Peyer's patch (tissue), 4 donors: ENCODE measurements at regions not wholly inside any gene's neighbourhood (a gene's known extent, or its start where the extent isn't known, plus 50 kb on each side); places are given as distances from the start of the nearest gene placed in this dataset.
"Not testable (repeated sequence)": the region's sequence is repeated elsewhere in the genome, so short reads cannot be mapped to it uniquely, and the experiment has no call there.

Experiments
- DNase-seq, 3 donors: peaks; one replicate each; pipeline ENCODE4 v3.0.0-alpha.2; 2017 to 2019
- H3K27ac ChIP-seq, 4 donors: fragments of 200-600 bp; sonication (generic); one replicate each; pipeline ENCODE4 v1.5.1; 2016 to 2019
- H3K27me3 ChIP-seq, 2 donors: fragments of 200-600 bp; sonication (generic); one replicate each; pipeline ENCODE4 v1.5.1; 2019
- H3K36me3 ChIP-seq, 3 donors: fragments of 200-600 bp; sonication (generic); one replicate each; pipeline ENCODE4 v1.5.1; 2016 to 2019
- H3K4me1 ChIP-seq, 4 donors: fragments of 200-600 bp; sonication (generic); one replicate each; pipeline ENCODE4 v1.5.1; 2016 to 2019
- H3K4me3 ChIP-seq, 4 donors: fragments of 200-600 bp; sonication (generic); 1 replicate in 3 of 4; 2 replicates in 1 of 4; pipeline ENCODE4 v1.5.1; 2016 to 2019; ENCODE audit warnings: mild to moderate bottlenecking in 1 of 4
- H3K9me3 ChIP-seq, 4 donors: fragments of 200-600 bp; sonication (generic); one replicate each; pipeline ENCODE4 v1.5.1; 2016 to 2019; ENCODE audit warnings: mild to moderate bottlenecking in 1 of 4
- CTCF ChIP-seq, 6 experiments: fragments of 450-650 bp in 4 of 6; fragments of 200-600 bp in 2 of 6; sonication (generic) in 1 of 6; IDR thresholded peaks; one replicate each; pipeline ENCODE4 v1.5.1; 2017 to 2019; ENCODE audit warnings: antibody characterized with exemption in 6 of 6, mild to moderate bottlenecking in 3 of 6, moderate library complexity in 1 of 6
- POLR2A ChIP-seq, 2 donors: fragments of 450-650 bp; IDR thresholded peaks; one replicate each; pipeline ENCODE4 v1.5.1; 2017; ENCODE audit warnings: antibody characterized with exemption in 2 of 2, mild to moderate bottlenecking in 2 of 2, moderate library complexity in 2 of 2

GRCh38 chr20:29448806-29449470, 1808.5 kb upstream of the DEFB115 start:
- no peaks in the 10 kb centered on the region for H3K4me1 ChIP-seq
- H3K27ac ChIP-seq = no peak overlapping the region
- no peaks in the 10 kb centered on the region for H3K27me3 ChIP-seq
- H3K36me3 ChIP-seq = no peaks in the 10 kb centered on the region
- no peaks in the 10 kb centered on the region for H3K9me3 ChIP-seq
- no peak for TF ChIP-seq CTCF (IDR thresholded peaks at IDR 0.05)
- TF ChIP-seq POLR2A (IDR thresholded peaks at IDR 0.05) = no peak
- no peak overlapping the region for H3K4me3 ChIP-seq
- DNase-seq = no peak

- H3K4me3 ChIP-seq = no peak overlapping the region
- no peak for TF ChIP-seq CTCF (IDR thresholded peaks at IDR 0.05)
- no peak for TF ChIP-seq POLR2A (IDR thresholded peaks at IDR 0.05)
- no peaks in the 10 kb centered on the region for H3K36me3 ChIP-seq
- no peaks in the 10 kb centered on the region for H3K27me3 ChIP-seq
- DNase-seq = no peak
- H3K9me3 ChIP-seq = no peaks in the 10 kb centered on the region
- H3K27ac ChIP-seq = no peak overlapping the region
- H3K4me1 ChIP-seq = no peaks in the 10 kb centered on the region
Measured at GRCh38 chr20:29452186-29452585, 1805.3 kb upstream of the DEFB115 start.

- not testable (repeated sequence) for H3K36me3 ChIP-seq, H3K9me3 ChIP-seq, H3K4me3 ChIP-seq, H3K4me1 ChIP-seq, DNase-seq, H3K27me3 ChIP-seq, H3K27ac ChIP-seq
Measured at GRCh38 chr20:29456987-29457693, 1800.3 kb upstream of the DEFB115 start.

- TF ChIP-seq CTCF (IDR thresholded peaks at IDR 0.05) = no peak
- TF ChIP-seq POLR2A (IDR thresholded peaks at IDR 0.05) = no peak
- Histone ChIP-seq H3K27ac (no peak overlapping the region), H3K9me3 (no peaks in the 10 kb centered on the region), H3K27me3 (no peaks in the 10 kb centered on the region), H3K4me3 (no peak overlapping the region), H3K36me3 (no peaks in the 10 kb centered on the region), H3K4me1 (no peaks in the 10 kb centered on the region)
- no peak for DNase-seq
Measured at GRCh38 chr20:29472606-29473005, 1784.9 kb upstream of the DEFB115 start.

- H3K36me3 ChIP-seq, H3K9me3 ChIP-seq, H3K4me1 ChIP-seq, H3K4me3 ChIP-seq, DNase-seq, H3K27me3 ChIP-seq, H3K27ac ChIP-seq: not testable (repeated sequence)
Measured at GRCh38 chr20:29492840-29493239, 1764.6 kb upstream of the DEFB115 start.

- not testable (repeated sequence) for H3K36me3 ChIP-seq, H3K27me3 ChIP-seq, H3K9me3 ChIP-seq, H3K4me1 ChIP-seq
- Histone ChIP-seq H3K4me3 (peak overlapping the region in 1 of 4 donors; percentile 69), H3K27ac (peak overlapping the region in 1 of 4 donors; percentile 69)
- DNase-seq = peak in 1 of 3 donors; percentile 53
Measured at GRCh38 chr20:29496767-29497166, 1760.7 kb upstream of the DEFB115 start.

- H3K4me3 ChIP-seq = peak overlapping the region in 1 of 4 donors; percentile 69
- H3K36me3 ChIP-seq = no peaks in the 10 kb centered on the region
- peak overlapping the region in 1 of 4 donors; percentile 69 for H3K27ac ChIP-seq
- H3K27me3 ChIP-seq = no peaks in the 10 kb centered on the region
- peak in 1 of 3 donors; percentile 76 for DNase-seq
- no peaks in the 10 kb centered on the region for H3K4me1 ChIP-seq
- TF ChIP-seq CTCF (IDR thresholded peaks at IDR 0.05) (no peak), POLR2A (IDR thresholded peaks at IDR 0.05) (no peak)
- no peaks in the 10 kb centered on the region for H3K9me3 ChIP-seq
Measured at GRCh38 chr20:29497261-29497671, 1760.2 kb upstream of the DEFB115 start.

- not testable (repeated sequence) for H3K4me1 ChIP-seq, H3K27me3 ChIP-seq, H3K9me3 ChIP-seq, H3K36me3 ChIP-seq
- Histone ChIP-seq H3K27ac (peak overlapping the region in 1 of 4 donors; percentile 69), H3K4me3 (peak overlapping the region in 1 of 4 donors; percentile 69)
- peak in 1 of 3 donors; percentile 50 for DNase-seq
Measured at GRCh38 chr20:29497684-29498083, 1759.8 kb upstream of the DEFB115 start.

GRCh38 chr20:29500738-29501137, 1756.7 kb upstream of the DEFB115 start:
- not testable (repeated sequence) for H3K4me3 ChIP-seq, H3K9me3 ChIP-seq, H3K27ac ChIP-seq, H3K4me1 ChIP-seq, H3K27me3 ChIP-seq, H3K36me3 ChIP-seq, DNase-seq

GRCh38 chr20:29514634-29515033, 1742.8 kb upstream of the DEFB115 start:
- DNase-seq, H3K36me3 ChIP-seq, H3K9me3 ChIP-seq, H3K27me3 ChIP-seq, H3K4me1 ChIP-seq, H3K4me3 ChIP-seq, H3K27ac ChIP-seq: not testable (repeated sequence)
